Muscle layer of colon (tissue), 2 donors: ENCODE measurements at regions not wholly inside any gene's neighbourhood (a gene's known extent, or its start where the extent isn't known, plus 50 kb on each side); places are given as distances from the start of the nearest gene placed in this dataset.

Experiments
- H3K27ac ChIP-seq: one replicate; pipeline ENCODE4 v1.7.0; 2013; ENCODE audit warnings: low read depth, mild to moderate bottlenecking, low read length, moderate library complexity
- H3K27me3 ChIP-seq, 2 donors: one replicate each; pipeline ENCODE4 v1.7.0; 2013; ENCODE audit warnings: low read length in 2 of 2, mild to moderate bottlenecking in 2 of 2; ENCODE audit not compliant: insufficient read depth in 2 of 2, control insufficient read depth in 1 of 2
- H3K36me3 ChIP-seq: one replicate; pipeline ENCODE4 v1.7.0; 2013; ENCODE audit warnings: mild to moderate bottlenecking, low read length; ENCODE audit not compliant: insufficient read depth
- H3K4me1 ChIP-seq: one replicate; pipeline ENCODE4 v1.7.0; 2013; ENCODE audit warnings: mild to moderate bottlenecking, low read length; ENCODE audit not compliant: insufficient read depth
- H3K4me3 ChIP-seq, 2 donors: one replicate each; pipeline ENCODE4 v1.7.0; 2013; ENCODE audit warnings: low read length in 2 of 2, low read depth in 1 of 2, mild to moderate bottlenecking in 1 of 2, moderate library complexity in 1 of 2
- H3K9ac ChIP-seq: one replicate; pipeline ENCODE4 v1.7.0; 2013; ENCODE audit warnings: low read length
- H3K9me3 ChIP-seq: one replicate; pipeline ENCODE4 v1.7.0; 2013; ENCODE audit warnings: mild to moderate bottlenecking, low read length
- donor health status: abdominal sarcoma.
- donor health status: Adenocarcinoma of cecum.

- Histone ChIP-seq H3K27me3 (no peaks in the 10 kb centered on the region), H3K9ac (no peak overlapping the region), H3K27ac (peak overlapping the region; percentile 37), H3K36me3 (no peaks in the 10 kb centered on the region), H3K4me1 (no peaks in the 10 kb centered on the region), H3K9me3 (no peaks in the 10 kb centered on the region), H3K4me3 (no peak overlapping the region)
Measured at GRCh38 chr9:86721843-86722705, 225.2 kb downstream of the GAS1 start.

- no peaks in the 10 kb centered on the region for H3K27me3 ChIP-seq
- no peaks in the 10 kb centered on the region for H3K4me1 ChIP-seq
- no peaks in the 10 kb centered on the region for H3K36me3 ChIP-seq
- no peak overlapping the region for H3K4me3 ChIP-seq
- no peak overlapping the region for H3K9ac ChIP-seq
- no peaks in the 10 kb centered on the region for H3K9me3 ChIP-seq
- no peak overlapping the region for H3K27ac ChIP-seq
Measured at GRCh38 chr9:86721226-86721781, 226.0 kb downstream of the GAS1 start.

GRCh38 chr9:86720639-86721225 is 226.6 kb downstream of the GAS1 start:
- Histone ChIP-seq H3K9ac (no peak overlapping the region), H3K4me1 (no peaks in the 10 kb centered on the region), H3K27ac (no peak overlapping the region), H3K9me3 (no peaks in the 10 kb centered on the region), H3K36me3 (no peaks in the 10 kb centered on the region), H3K4me3 (no peak overlapping the region), H3K27me3 (no peaks in the 10 kb centered on the region)

GRCh38 chr9:86718388-86719049 is 228.8 kb downstream of the GAS1 start:
- no peaks in the 10 kb centered on the region for H3K36me3 ChIP-seq
- no peak overlapping the region for H3K27ac ChIP-seq
- H3K27me3 ChIP-seq: no peaks in the 10 kb centered on the region
- H3K9me3 ChIP-seq: no peaks in the 10 kb centered on the region
- H3K4me1 ChIP-seq: no peaks in the 10 kb centered on the region
- H3K4me3 ChIP-seq: no peak overlapping the region
- H3K9ac ChIP-seq: no peak overlapping the region

GRCh38 chr9:86716326-86716922 is 230.9 kb downstream of the GAS1 start:
- H3K9ac ChIP-seq: no peak overlapping the region
- no peak overlapping the region for H3K27ac ChIP-seq

GRCh38 chr9:86714999-86715398 is 232.3 kb downstream of the GAS1 start:
- H3K9me3 ChIP-seq: no peaks in the 10 kb centered on the region
- H3K27me3 ChIP-seq: no peaks in the 10 kb centered on the region
- no peak overlapping the region for H3K9ac ChIP-seq
- no peak overlapping the region for H3K4me3 ChIP-seq
- H3K36me3 ChIP-seq: no peaks in the 10 kb centered on the region
- no peaks in the 10 kb centered on the region for H3K4me1 ChIP-seq
- H3K27ac ChIP-seq: no peak overlapping the region

More at GRCh38 chr9:86716326-86716922, 230.9 kb downstream of the GAS1 start:
- H3K36me3 ChIP-seq: no peaks in the 10 kb centered on the region
- no peaks in the 10 kb centered on the region for H3K27me3 ChIP-seq
- no peaks in the 10 kb centered on the region for H3K9me3 ChIP-seq
- H3K4me3 ChIP-seq: no peak overlapping the region
- H3K4me1 ChIP-seq: no peaks in the 10 kb centered on the region

- Histone ChIP-seq H3K27ac (no peak overlapping the region), H3K9ac (no peak overlapping the region)
Measured at GRCh38 chr9:86713970-86714369, 233.3 kb downstream of the GAS1 start.

GRCh38 chr9:86713470-86713869 is 233.8 kb downstream of the GAS1 start:
- Histone ChIP-seq H3K27ac (no peak overlapping the region), H3K4me3 (no peak overlapping the region), H3K36me3 (no peaks in the 10 kb centered on the region), H3K27me3 (no peaks in the 10 kb centered on the region), H3K9ac (no peak overlapping the region), H3K4me1 (no peaks in the 10 kb centered on the region), H3K9me3 (no peaks in the 10 kb centered on the region)

More at GRCh38 chr9:86713970-86714369, 233.3 kb downstream of the GAS1 start:
- Histone ChIP-seq H3K9me3 (no peaks in the 10 kb centered on the region), H3K4me3 (no peak overlapping the region), H3K4me1 (no peaks in the 10 kb centered on the region), H3K27me3 (no peaks in the 10 kb centered on the region), H3K36me3 (no peaks in the 10 kb centered on the region)

GRCh38 chr9:86708918-86709835 is 238.1 kb downstream of the GAS1 start:
- Histone ChIP-seq H3K27me3 (no peaks in the 10 kb centered on the region), H3K4me1 (peaks cover 5% of the 10 kb centered on the region), H3K9ac (no peak overlapping the region), H3K27ac (no peak overlapping the region), H3K4me3 (no peak overlapping the region), H3K36me3 (no peaks in the 10 kb centered on the region), H3K9me3 (no peaks in the 10 kb centered on the region)

- Histone ChIP-seq H3K9me3 (no peaks in the 10 kb centered on the region), H3K4me1 (peaks cover 5% of the 10 kb centered on the region), H3K27ac (no peak overlapping the region), H3K4me3 (no peak overlapping the region), H3K9ac (no peak overlapping the region), H3K27me3 (no peaks in the 10 kb centered on the region), H3K36me3 (no peaks in the 10 kb centered on the region)
Measured at GRCh38 chr9:86707932-86708510, 239.3 kb downstream of the GAS1 start.
